OCI-LY3 (cell line): ENCODE measurements at regions not wholly inside any gene's neighbourhood (a gene's known extent, or its start where the extent isn't known, plus 50 kb on each side); places are given as distances from the start of the nearest gene placed in this dataset.

Experiments
- H2AFZ ChIP-seq: fragments of 200-600, 300-600 bp; shearing (Covaris generic); 2 replicates; pipeline ENCODE4 v1.6.0; 2014; ENCODE audit warnings: antibody characterized with exemption, low read depth, low read length
- H3K27ac ChIP-seq: fragments of 200-600, 300-600 bp; sonication (generic); 2 replicates; pipeline ENCODE4 v1.5.1; 2014; ENCODE audit warnings: mild to moderate bottlenecking, low read length, moderate library complexity, mixed read lengths
- H3K27me3 ChIP-seq: fragments of 200-600, 300-600 bp; sonication (generic); 2 replicates; pipeline ENCODE4 v1.6.1; 2014; ENCODE audit warnings: low read depth, low read length, mixed read lengths
- H3K36me3 ChIP-seq: fragments of 200-600, 300-600 bp; sonication (generic); replicated peaks from 2 replicates; pipeline ENCODE3; 2014; ENCODE audit warnings: low read depth, low read length, mixed read lengths
- H3K4me1 ChIP-seq: fragments of 300-600, 200-600 bp; sonication (generic); 2 replicates; pipeline ENCODE4 v1.6.1; 2014; ENCODE audit warnings: low read length, mixed read lengths
- H3K4me2 ChIP-seq: fragments of 200-600, 300-600 bp; sonication (generic); 2 replicates; pipeline ENCODE4 v1.6.1; 2014; ENCODE audit warnings: low read length, mixed read lengths
- H3K4me3 ChIP-seq: fragments of 300-600, 200-600 bp; sonication (generic); 2 replicates; pipeline ENCODE4 v1.5.1; 2014; ENCODE audit warnings: antibody characterized with exemption, mild to moderate bottlenecking, low read length, moderate library complexity
- H3K79me2 ChIP-seq: fragments of 300-600, 200-600 bp; shearing (Covaris generic); 2 replicates; pipeline ENCODE4 v1.6.1; 2014; ENCODE audit warnings: mild to moderate bottlenecking, low read length, mixed read lengths
- H3K9ac ChIP-seq: fragments of 300-600, 200-600 bp; shearing (Covaris generic); 2 replicates; pipeline ENCODE4 v1.6.0; 2014; ENCODE audit warnings: mild to moderate bottlenecking, low read length, moderate library complexity
- H3K9me3 ChIP-seq: fragments of 200-600, 300-600 bp; shearing (Covaris generic); 2 replicates; pipeline ENCODE4 v1.6.1; 2014; ENCODE audit warnings: low read length, mixed read lengths; ENCODE audit not compliant: insufficient read depth
- H4K20me1 ChIP-seq: fragments of 200-600, 300-600 bp; sonication (generic); 2 replicates; pipeline ENCODE4 v1.6.1; 2016; ENCODE audit warnings: low read length, mixed read lengths; ENCODE audit not compliant: insufficient read depth
- CTCF ChIP-seq: fragments of 200-600, 300-600 bp; sonication (generic); IDR thresholded peaks from 2 replicates; pipeline ENCODE4 v1.5.1; 2014; ENCODE audit warnings: antibody characterized with exemption, low read length, low read depth
- EZH2phosphoT487 ChIP-seq: fragments of 200-600 bp; shearing (Covaris generic); IDR thresholded peaks from 2 replicates; pipeline ENCODE4 v1.6.1; 2018; ENCODE audit warnings: antibody characterized with exemption, mixed run types, low read depth

- Histone ChIP-seq H3K27ac (no peak overlapping the region), H2AFZ (no peak overlapping the region), H3K4me3 (no peak overlapping the region), H3K79me2 (no peaks in the 10 kb centered on the region), H4K20me1 (no peaks in the 10 kb centered on the region), H3K4me1 (no peaks in the 10 kb centered on the region), H3K9ac (no peak overlapping the region), H3K4me2 (no peak overlapping the region), H3K9me3 (no peaks in the 10 kb centered on the region), H3K36me3 (no peaks in the 10 kb centered on the region), H3K27me3 (no peaks in the 10 kb centered on the region)
- no peak for TF ChIP-seq CTCF
- TF ChIP-seq EZH2phosphoT487: no peak
Observed at GRCh38 chr5:120999550-120999949, 535.5 kb downstream of the PRR16 start.

- Histone ChIP-seq H3K27ac (no peak overlapping the region), H3K4me1 (no peaks in the 10 kb centered on the region), H3K4me2 (no peak overlapping the region), H4K20me1 (no peaks in the 10 kb centered on the region), H3K36me3 (no peaks in the 10 kb centered on the region), H3K79me2 (no peaks in the 10 kb centered on the region), H2AFZ (no peak overlapping the region), H3K27me3 (no peaks in the 10 kb centered on the region), H3K4me3 (no peak overlapping the region), H3K9ac (no peak overlapping the region), H3K9me3 (no peaks in the 10 kb centered on the region)
- TF ChIP-seq EZH2phosphoT487: no peak
- TF ChIP-seq CTCF: no peak
Observed at GRCh38 chr5:121006217-121006616, 542.1 kb downstream of the PRR16 start.

GRCh38 chr5:121008041-121008440 lies 543.9 kb downstream of the PRR16 start:
- H3K9ac ChIP-seq: no peak overlapping the region
- H4K20me1 ChIP-seq: no peaks in the 10 kb centered on the region
- H3K27ac ChIP-seq: no peak overlapping the region
- H2AFZ ChIP-seq: no peak overlapping the region
- H3K4me1 ChIP-seq: no peaks in the 10 kb centered on the region
- no peaks in the 10 kb centered on the region for H3K9me3 ChIP-seq
- H3K27me3 ChIP-seq: no peaks in the 10 kb centered on the region
- H3K36me3 ChIP-seq: no peaks in the 10 kb centered on the region
- no peak overlapping the region for H3K4me3 ChIP-seq
- no peak overlapping the region for H3K4me2 ChIP-seq
- no peaks in the 10 kb centered on the region for H3K79me2 ChIP-seq
- TF ChIP-seq EZH2phosphoT487 (no peak), CTCF (no peak)

DNA sequence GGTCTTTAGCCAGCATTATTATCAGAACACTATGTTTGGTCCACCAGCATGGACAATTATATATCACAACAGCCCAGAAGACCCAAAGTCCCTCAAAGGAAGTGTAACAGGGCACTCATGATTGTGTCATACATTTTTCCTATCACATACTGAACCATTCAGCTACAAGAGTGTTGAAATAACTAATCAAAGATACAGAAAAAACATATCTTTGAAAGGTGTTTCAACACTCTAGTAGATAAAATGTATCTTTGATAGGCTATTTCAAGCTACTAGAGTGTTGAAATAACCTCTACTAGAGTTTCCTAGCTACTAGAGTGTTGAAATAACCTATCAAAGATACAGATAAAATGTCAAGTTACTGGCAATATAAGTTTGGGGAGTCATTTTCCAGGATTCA lies 545.0 kb downstream of the PRR16 start:
- H3K27ac ChIP-seq: no peak overlapping the region
- H3K9me3 ChIP-seq: no peaks in the 10 kb centered on the region
- H3K27me3 ChIP-seq: no peaks in the 10 kb centered on the region
- no peak overlapping the region for H3K4me2 ChIP-seq
- no peak overlapping the region for H3K9ac ChIP-seq
- H3K4me1 ChIP-seq: no peaks in the 10 kb centered on the region
- no peak for TF ChIP-seq CTCF
- H3K79me2 ChIP-seq: no peaks in the 10 kb centered on the region
- H4K20me1 ChIP-seq: no peaks in the 10 kb centered on the region
- H3K36me3 ChIP-seq: no peaks in the 10 kb centered on the region
- H3K4me3 ChIP-seq: no peak overlapping the region
- no peak overlapping the region for H2AFZ ChIP-seq
